ENCODE measurements at regions not wholly inside any gene's neighbourhood (a gene's known extent, or its start where the extent isn't known, plus 50 kb on each side); places are given as distances from the start of the nearest gene placed in this dataset.

GRCh38 chr12:5123921-5124320, 80.2 kb downstream of the KCNA5 start:
- TF ChIP-seq, protein P1, sequence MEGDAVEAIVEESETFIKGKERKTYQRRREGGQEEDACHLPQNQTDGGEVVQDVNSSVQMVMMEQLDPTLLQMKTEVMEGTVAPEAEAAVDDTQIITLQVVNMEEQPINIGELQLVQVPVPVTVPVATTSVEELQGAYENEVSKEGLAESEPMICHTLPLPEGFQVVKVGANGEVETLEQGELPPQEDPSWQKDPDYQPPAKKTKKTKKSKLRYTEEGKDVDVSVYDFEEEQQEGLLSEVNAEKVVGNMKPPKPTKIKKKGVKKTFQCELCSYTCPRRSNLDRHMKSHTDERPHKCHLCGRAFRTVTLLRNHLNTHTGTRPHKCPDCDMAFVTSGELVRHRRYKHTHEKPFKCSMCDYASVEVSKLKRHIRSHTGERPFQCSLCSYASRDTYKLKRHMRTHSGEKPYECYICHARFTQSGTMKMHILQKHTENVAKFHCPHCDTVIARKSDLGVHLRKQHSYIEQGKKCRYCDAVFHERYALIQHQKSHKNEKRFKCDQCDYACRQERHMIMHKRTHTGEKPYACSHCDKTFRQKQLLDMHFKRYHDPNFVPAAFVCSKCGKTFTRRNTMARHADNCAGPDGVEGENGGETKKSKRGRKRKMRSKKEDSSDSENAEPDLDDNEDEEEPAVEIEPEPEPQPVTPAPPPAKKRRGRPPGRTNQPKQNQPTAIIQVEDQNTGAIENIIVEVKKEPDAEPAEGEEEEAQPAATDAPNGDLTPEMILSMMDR (IDR thresholded peaks at IDR 0.05) = no peak
- TF ChIP-seq EP300 (IDR thresholded peaks at IDR 0.05) = no peak
- no peak for TF ChIP-seq POLR2A (IDR thresholded peaks at IDR 0.05)
- no peak for TF ChIP-seq POLR2AphosphoS5 (IDR thresholded peaks at IDR 0.05)

Measured in sigmoid colon (tissue), 4 donors.